ENCODE measurements at regions not wholly inside any gene's neighbourhood (a gene's known extent, or its start where the extent isn't known, plus 50 kb on each side); places are given as distances from the start of the nearest gene placed in this dataset.

DNA sequence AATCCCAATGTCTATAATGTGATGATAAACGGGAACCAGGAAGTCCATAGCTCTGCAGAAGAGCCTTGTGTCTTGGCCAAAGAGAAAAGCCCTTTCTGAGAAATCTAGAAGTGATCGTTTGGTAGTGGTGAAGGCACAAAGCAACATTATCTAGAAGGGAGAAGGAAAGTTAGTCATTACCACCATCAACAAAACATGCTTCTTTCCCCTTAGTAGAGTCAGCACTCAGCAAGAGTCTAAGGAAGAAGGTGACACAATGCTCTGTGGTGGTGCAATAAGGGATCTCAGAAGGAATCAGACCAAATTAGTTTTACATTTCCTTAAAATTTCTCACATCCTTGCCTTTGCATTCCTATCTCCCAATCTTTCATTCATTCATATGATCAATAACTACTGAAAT is 134.4 kb upstream of the PRDX6 start:
- TF ChIP-seq, protein P1, sequence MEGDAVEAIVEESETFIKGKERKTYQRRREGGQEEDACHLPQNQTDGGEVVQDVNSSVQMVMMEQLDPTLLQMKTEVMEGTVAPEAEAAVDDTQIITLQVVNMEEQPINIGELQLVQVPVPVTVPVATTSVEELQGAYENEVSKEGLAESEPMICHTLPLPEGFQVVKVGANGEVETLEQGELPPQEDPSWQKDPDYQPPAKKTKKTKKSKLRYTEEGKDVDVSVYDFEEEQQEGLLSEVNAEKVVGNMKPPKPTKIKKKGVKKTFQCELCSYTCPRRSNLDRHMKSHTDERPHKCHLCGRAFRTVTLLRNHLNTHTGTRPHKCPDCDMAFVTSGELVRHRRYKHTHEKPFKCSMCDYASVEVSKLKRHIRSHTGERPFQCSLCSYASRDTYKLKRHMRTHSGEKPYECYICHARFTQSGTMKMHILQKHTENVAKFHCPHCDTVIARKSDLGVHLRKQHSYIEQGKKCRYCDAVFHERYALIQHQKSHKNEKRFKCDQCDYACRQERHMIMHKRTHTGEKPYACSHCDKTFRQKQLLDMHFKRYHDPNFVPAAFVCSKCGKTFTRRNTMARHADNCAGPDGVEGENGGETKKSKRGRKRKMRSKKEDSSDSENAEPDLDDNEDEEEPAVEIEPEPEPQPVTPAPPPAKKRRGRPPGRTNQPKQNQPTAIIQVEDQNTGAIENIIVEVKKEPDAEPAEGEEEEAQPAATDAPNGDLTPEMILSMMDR (IDR thresholded peaks at IDR 0.05 in 2 of 3, conservative IDR thresholded peaks at IDR 0.05 in 1 of 3; ENCODE audit: control insufficient read depth in 2 of 3, extremely low read depth in 1 of 3, insufficient read depth in 1 of 3, low read depth in 3 of 3, low read length in 3 of 3) = no peak
- TF ChIP-seq SUZ12 (IDR thresholded peaks at IDR 0.05; ENCODE audit: unreplicated experiment) = no peak
- no peak for TF ChIP-seq TCF3 (IDR thresholded peaks at IDR 0.05; ENCODE audit: borderline replicate concordance, insufficient read depth, low read depth, low read length)
- TF ChIP-seq LARP7 (IDR thresholded peaks at IDR 0.05) = no peak
- no peak for TF ChIP-seq ZBTB11 (CRISPR knock-in tag; IDR thresholded peaks at IDR 0.05)
- TF ChIP-seq MEF2A (IDR thresholded peaks at IDR 0.05; ENCODE audit: insufficient read depth, low read depth, low read length) = no peak
- TF ChIP-seq NFIC (IDR thresholded peaks at IDR 0.05; ENCODE audit: low read depth, low read length) = no peak
- TF ChIP-seq POLR2AphosphoS5 (IDR thresholded peaks at IDR 0.05; ENCODE audit: low read length) = no peak
- TF ChIP-seq, protein P2, sequence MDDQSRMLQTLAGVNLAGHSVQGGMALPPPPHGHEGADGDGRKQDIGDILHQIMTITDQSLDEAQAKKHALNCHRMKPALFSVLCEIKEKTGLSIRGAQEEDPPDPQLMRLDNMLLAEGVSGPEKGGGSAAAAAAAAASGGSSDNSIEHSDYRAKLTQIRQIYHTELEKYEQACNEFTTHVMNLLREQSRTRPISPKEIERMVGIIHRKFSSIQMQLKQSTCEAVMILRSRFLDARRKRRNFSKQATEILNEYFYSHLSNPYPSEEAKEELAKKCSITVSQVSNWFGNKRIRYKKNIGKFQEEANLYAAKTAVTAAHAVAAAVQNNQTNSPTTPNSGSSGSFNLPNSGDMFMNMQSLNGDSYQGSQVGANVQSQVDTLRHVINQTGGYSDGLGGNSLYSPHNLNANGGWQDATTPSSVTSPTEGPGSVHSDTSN (IDR thresholded peaks at IDR 0.05; ENCODE audit: insufficient replicate concordance, low read depth, low read length) = no peak
- no peak for TF ChIP-seq EP300 (IDR thresholded peaks at IDR 0.05; ENCODE audit: borderline replicate concordance in 1 of 2, control insufficient read depth in 1 of 2, low read depth in 2 of 2, low read length in 2 of 2)
- TF ChIP-seq NR2C2 (IDR thresholded peaks at IDR 0.05; ENCODE audit: borderline replicate concordance, control insufficient read depth, insufficient read length, low read depth) = no peak
- no peak for TF ChIP-seq SREBF2 (IDR thresholded peaks at IDR 0.05; ENCODE audit: low read length)
- no peak for TF ChIP-seq MYC (IDR thresholded peaks at IDR 0.05; ENCODE audit: insufficient read depth, insufficient read length, insufficient replicate concordance, low read length, severe bottlenecking)
- TF ChIP-seq KAT2A (conservative IDR thresholded peaks at IDR 0.05; ENCODE audit: control insufficient read depth, low read depth, low read length) = no peak

Data from GM12878 (cell line).